Thoracic aorta (tissue), 2 donors: ENCODE measurements at regions not wholly inside any gene's neighbourhood (a gene's known extent, or its start where the extent isn't known, plus 50 kb on each side); places are given as distances from the start of the nearest gene placed in this dataset.

Source experiments
- ATAC-seq: fragments of 150-250 bp; one replicate; pipeline ENCODE4 v1.8.0; 2017; ENCODE audit warnings: low read depth; ENCODE audit not compliant: insufficient number of reproducible peaks, low FRiP score
- DNase-seq: peaks from one replicate; pipeline ENCODE4 v3.0.0-alpha.2; 2020; ENCODE audit warnings: low spot score
- H3K27ac ChIP-seq, 2 donors: fragments of 200-600 bp; sonication (generic); 1 replicate in 1 of 2; 2 replicates in 1 of 2; pipeline ENCODE4 v1.5.1; 2016; ENCODE audit warnings: mild to moderate bottlenecking in 2 of 2, moderate library complexity in 2 of 2
- H3K27me3 ChIP-seq: fragments of 200-600 bp; sonication (generic); replicated peaks from 2 replicates; pipeline ENCODE4 v1.6.0; 2016; ENCODE audit warnings: mild to moderate bottlenecking; ENCODE audit not compliant: insufficient read depth
- H3K36me3 ChIP-seq: fragments of 200-600 bp; sonication (generic); one replicate; pipeline ENCODE4 v1.5.1; 2016
- H3K4me1 ChIP-seq, 2 donors: fragments of 200-600 bp; sonication (generic); 1 replicate in 1 of 2; 2 replicates in 1 of 2; pipeline versions ENCODE4 v1.5.1 to v1.6.0; 2016; ENCODE audit warnings: low read depth in 2 of 2, mild to moderate bottlenecking in 1 of 2; ENCODE audit not compliant: control insufficient read depth in 1 of 2
- H3K4me3 ChIP-seq: fragments of 200-600 bp; sonication (generic); 2 replicates; pipeline ENCODE4 v1.5.1; 2016; ENCODE audit warnings: mild to moderate bottlenecking
- H3K9me3 ChIP-seq: fragments of 200-600 bp; sonication (generic); 2 replicates; pipeline ENCODE4 v1.5.1; 2016
- CTCF ChIP-seq: fragments of 200-600 bp; sonication (generic); IDR thresholded peaks from one replicate; pipeline ENCODE4 v1.5.1; 2019; ENCODE audit warnings: antibody characterized with exemption

- Histone ChIP-seq H3K4me1 (no peaks in the 10 kb centered on the region), H3K4me3 (no peak overlapping the region), H3K27ac (no peak overlapping the region), H3K9me3 (no peaks in the 10 kb centered on the region), H3K36me3 (no peaks in the 10 kb centered on the region), H3K27me3 (peaks cover 4% of the 10 kb centered on the region)
- no peak for TF ChIP-seq CTCF
- DNase-seq (no peak), ATAC-seq (no peak)
Measured at GRCh38 chr12:84550518-84550917, 362.1 kb downstream of the SLC6A15 start.

GRCh38 chr12:84542289-84542688 lies 370.3 kb downstream of the SLC6A15 start:
- Histone ChIP-seq H3K36me3 (no peaks in the 10 kb centered on the region), H3K27ac (no peak overlapping the region), H3K4me3 (no peak overlapping the region), H3K9me3 (no peaks in the 10 kb centered on the region), H3K4me1 (no peaks in the 10 kb centered on the region), H3K27me3 (no peaks in the 10 kb centered on the region)
- ATAC-seq (no peak), DNase-seq (no peak)
- TF ChIP-seq CTCF, result no peak

- H3K4me3 ChIP-seq, result no peak overlapping the region
- H3K9me3 ChIP-seq, result no peaks in the 10 kb centered on the region
- no peaks in the 10 kb centered on the region for H3K36me3 ChIP-seq
- no peak overlapping the region for H3K27ac ChIP-seq
- no peak for ATAC-seq
- no peak for DNase-seq
- H3K4me1 ChIP-seq, result no peaks in the 10 kb centered on the region
- TF ChIP-seq CTCF, result no peak
- H3K27me3 ChIP-seq, result no peaks in the 10 kb centered on the region
Measured at GRCh38 chr12:84537666-84538065, 374.9 kb downstream of the SLC6A15 start.

- no peaks in the 10 kb centered on the region for H3K9me3 ChIP-seq
- no peak for DNase-seq
- no peak overlapping the region for H3K4me3 ChIP-seq
- H3K27ac ChIP-seq, result no peak overlapping the region
- no peak for ATAC-seq
- no peaks in the 10 kb centered on the region for H3K4me1 ChIP-seq
- H3K36me3 ChIP-seq, result no peaks in the 10 kb centered on the region
- no peak for TF ChIP-seq CTCF
- H3K27me3 ChIP-seq, result no peaks in the 10 kb centered on the region
Measured at GRCh38 chr12:84512751-84513150, 399.8 kb downstream of the SLC6A15 start.

GRCh38 chr12:84508851-84509260 lies 403.7 kb downstream of the SLC6A15 start:
- DNase-seq (no peak), ATAC-seq (no peak)
- Histone ChIP-seq H3K4me1 (no peaks in the 10 kb centered on the region), H3K27ac (no peak overlapping the region), H3K9me3 (no peaks in the 10 kb centered on the region), H3K27me3 (no peaks in the 10 kb centered on the region), H3K4me3 (no peak overlapping the region), H3K36me3 (no peaks in the 10 kb centered on the region)
- no peak for TF ChIP-seq CTCF
